Trophoblast cell (in vitro differentiated cells and primary cell): ENCODE measurements at regions not wholly inside any gene's neighbourhood (a gene's known extent, or its start where the extent isn't known, plus 50 kb on each side); places are given as distances from the start of the nearest gene placed in this dataset.

ENCODE experiments used
- DNase-seq, 2 donors: peaks; one replicate each; pipeline ENCODE4 v3.0.0-alpha.2; 2016
- H2AFZ ChIP-seq: 2 replicates; pipeline ENCODE4 v1.6.1; 2013; ENCODE audit warnings: low read length, moderate library complexity, mild to moderate bottlenecking; ENCODE audit not compliant: insufficient read depth, poor library complexity
- H2AK5ac ChIP-seq: 2 replicates; pipeline ENCODE4 v1.6.1; 2013; ENCODE audit warnings: mild to moderate bottlenecking, low read length
- H2BK120ac ChIP-seq: 2 replicates; pipeline ENCODE4 v1.6.1; 2013; ENCODE audit warnings: low read length, mild to moderate bottlenecking, moderate library complexity; ENCODE audit not compliant: insufficient read depth, poor library complexity
- H2BK12ac ChIP-seq: 2 replicates; pipeline ENCODE4 v1.6.1; 2013; ENCODE audit warnings: mild to moderate bottlenecking, low read length, moderate library complexity
- H2BK5ac ChIP-seq: 2 replicates; pipeline ENCODE4 v1.6.1; 2013; ENCODE audit warnings: low read length, low read depth, moderate library complexity, mild to moderate bottlenecking; ENCODE audit not compliant: poor library complexity
- H3K14ac ChIP-seq: 2 replicates; pipeline ENCODE4 v1.6.1; 2013; ENCODE audit warnings: mild to moderate bottlenecking, low read length
- H3K18ac ChIP-seq: 2 replicates; pipeline ENCODE4 v1.6.1; 2013; ENCODE audit warnings: mild to moderate bottlenecking, low read length
- H3K23ac ChIP-seq: 2 replicates; pipeline ENCODE4 v1.6.1; 2013; ENCODE audit warnings: low read length
- H3K27ac ChIP-seq: 2 replicates; pipeline ENCODE4 v1.5.1; 2013; ENCODE audit warnings: low read depth, mild to moderate bottlenecking, inconsistent platforms, low read length, moderate library complexity
- H3K27me3 ChIP-seq: 2 replicates; pipeline ENCODE4 v1.6.1; 2013; ENCODE audit warnings: inconsistent platforms, mild to moderate bottlenecking, low read length, moderate library complexity; ENCODE audit not compliant: insufficient read depth
- H3K36me3 ChIP-seq, 2 experiments: 1 replicate in 1 of 2; 2 replicates in 1 of 2; pipeline ENCODE4 v1.6.1; 2013; ENCODE audit warnings: low read length in 2 of 2, mild to moderate bottlenecking in 2 of 2, moderate library complexity in 1 of 2; ENCODE audit not compliant: insufficient read depth in 2 of 2, control insufficient read depth in 1 of 2
- H3K4ac ChIP-seq: 2 replicates; pipeline ENCODE4 v1.6.1; 2013; ENCODE audit warnings: low read depth, mild to moderate bottlenecking, low read length, moderate library complexity
- H3K4me1 ChIP-seq, 2 experiments: 1 replicate in 1 of 2; 2 replicates in 1 of 2; pipeline ENCODE4 v1.6.1; 2013; ENCODE audit warnings: low read length in 2 of 2, mild to moderate bottlenecking in 2 of 2, moderate library complexity in 1 of 2; ENCODE audit not compliant: insufficient read depth in 2 of 2, control insufficient read depth in 1 of 2
- H3K4me2 ChIP-seq: 2 replicates; pipeline ENCODE4 v1.6.1; 2013; ENCODE audit warnings: inconsistent platforms, mild to moderate bottlenecking, low read length, moderate library complexity
- H3K4me3 ChIP-seq: 2 replicates; pipeline ENCODE4 v1.5.1; 2013; ENCODE audit warnings: mild to moderate bottlenecking, low read depth, low read length, inconsistent platforms
- H3K79me1 ChIP-seq: one replicate; pipeline ENCODE4 v1.6.1; 2013; ENCODE audit warnings: low read length
- H3K79me2 ChIP-seq: 2 replicates; pipeline ENCODE4 v1.6.1; 2013; ENCODE audit warnings: low read length, mild to moderate bottlenecking; ENCODE audit not compliant: control insufficient read depth, insufficient read depth, poor library complexity
- H3K9ac ChIP-seq: 2 replicates; pipeline ENCODE4 v1.6.1; 2013; ENCODE audit warnings: mild to moderate bottlenecking, low read length
- H3K9me3 ChIP-seq: 2 replicates; pipeline ENCODE4 v1.6.1; 2013; ENCODE audit warnings: low read depth, mild to moderate bottlenecking, control low read depth, inconsistent platforms, low read length; ENCODE audit not compliant: insufficient read depth
- H4K12ac ChIP-seq: 2 replicates; pipeline ENCODE4 v1.6.1; 2013; ENCODE audit warnings: low read depth, mild to moderate bottlenecking, low read length, moderate library complexity
- H4K8ac ChIP-seq: 2 replicates; pipeline ENCODE4 v1.6.1; 2013; ENCODE audit warnings: low read depth, mild to moderate bottlenecking, low read length, moderate library complexity
- H4K91ac ChIP-seq: one replicate; pipeline ENCODE4 v1.6.1; 2013; ENCODE audit warnings: low read depth, mild to moderate bottlenecking, low read length, moderate library complexity
- WGBS: extraction: QIAGEN DNeasy Blood & Tissue Kit; methylation state at CpG from one replicate; pipeline ENCODE4 v1.1.7; 2013; ENCODE audit warnings: missing lambda C conversion rate; ENCODE audit not compliant: insufficient read length, insufficient coverage; ENCODE audit errors: extremely low coverage; 5-methylcytosine and 5-hydroxymethylcytosine counted together

GRCh38 chr6:168214586-168215104 is 104.9 kb downstream of the DACT2 start:
- H3K4me1 ChIP-seq = no peaks in the 10 kb centered on the region
- no peak overlapping the region for H2AFZ ChIP-seq
- no peak overlapping the region for H3K9ac ChIP-seq
- no peak overlapping the region for H3K4me3 ChIP-seq
- H3K4me2 ChIP-seq = no peak overlapping the region
- H3K23ac ChIP-seq = no peak overlapping the region
- no peak overlapping the region for H3K18ac ChIP-seq
- DNase-seq = no peak
- no peaks in the 10 kb centered on the region for H3K27me3 ChIP-seq
- no peaks in the 10 kb centered on the region for H3K79me1 ChIP-seq
- no peak overlapping the region for H3K4ac ChIP-seq
- no peak overlapping the region for H4K12ac ChIP-seq
- H2AK5ac ChIP-seq = no peak overlapping the region
- H3K14ac ChIP-seq = no peak overlapping the region
- H4K8ac ChIP-seq = no peak overlapping the region
- H2BK12ac ChIP-seq = no peak overlapping the region
- no peak overlapping the region for H2BK120ac ChIP-seq
- H3K79me2 ChIP-seq = no peaks in the 10 kb centered on the region
- H3K27ac ChIP-seq = no peak overlapping the region
- no peak overlapping the region for H2BK5ac ChIP-seq
- H4K91ac ChIP-seq = no peak overlapping the region
- no peaks in the 10 kb centered on the region for H3K36me3 ChIP-seq
- H3K9me3 ChIP-seq = no peaks in the 10 kb centered on the region
- no CpG with 5 or more reads among the region's 17 CpGs for WGBS

DNA sequence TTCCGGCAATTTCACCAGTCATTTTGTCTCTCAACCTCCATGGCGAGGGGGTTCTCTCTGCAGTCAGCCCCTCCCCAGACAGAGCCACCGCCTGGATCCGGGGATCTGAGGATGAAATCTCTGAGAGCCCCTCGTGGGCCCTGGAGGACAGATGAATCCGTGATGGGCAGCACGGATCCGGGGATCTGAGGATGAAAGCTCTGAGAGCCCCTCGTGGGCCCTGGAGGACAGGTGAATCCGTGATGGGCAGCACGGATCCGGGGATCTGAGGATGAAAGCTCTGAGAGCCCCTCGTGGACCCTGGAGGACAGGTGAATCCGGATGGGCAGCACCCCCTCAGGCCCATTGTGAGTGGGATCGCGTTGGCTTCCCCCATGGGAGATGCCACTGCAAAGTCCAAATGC is 106.5 kb downstream of the DACT2 start:
- H2AK5ac ChIP-seq = no peak overlapping the region
- no peak overlapping the region for H3K23ac ChIP-seq
- no CpG with 5 or more reads among the region's 16 CpGs for WGBS
- no peak overlapping the region for H4K91ac ChIP-seq
- no peaks in the 10 kb centered on the region for H3K36me3 ChIP-seq
- no peaks in the 10 kb centered on the region for H3K4me1 ChIP-seq
- no peaks in the 10 kb centered on the region for H3K79me1 ChIP-seq
- no peak overlapping the region for H3K27ac ChIP-seq
- H3K27me3 ChIP-seq = no peaks in the 10 kb centered on the region
- H3K9me3 ChIP-seq = no peaks in the 10 kb centered on the region
- no peak overlapping the region for H3K18ac ChIP-seq
- no peaks in the 10 kb centered on the region for H3K79me2 ChIP-seq
- DNase-seq = no peak
- no peak overlapping the region for H2BK12ac ChIP-seq
- no peak overlapping the region for H2AFZ ChIP-seq
- H3K4me3 ChIP-seq = no peak overlapping the region
- H2BK5ac ChIP-seq = no peak overlapping the region
- H3K4ac ChIP-seq = no peak overlapping the region
- no peak overlapping the region for H3K4me2 ChIP-seq
- H4K8ac ChIP-seq = no peak overlapping the region
- no peak overlapping the region for H2BK120ac ChIP-seq
- no peak overlapping the region for H4K12ac ChIP-seq
- H3K14ac ChIP-seq = no peak overlapping the region
- no peak overlapping the region for H3K9ac ChIP-seq

- no peak overlapping the region for H3K4ac ChIP-seq
- H3K9ac ChIP-seq = no peak overlapping the region
- no peak overlapping the region for H3K4me2 ChIP-seq
- H3K9me3 ChIP-seq = no peaks in the 10 kb centered on the region
- H3K23ac ChIP-seq = no peak overlapping the region
- no peak overlapping the region for H4K8ac ChIP-seq
- H3K27ac ChIP-seq = no peak overlapping the region
- WGBS = no CpG with 5 or more reads among the region's 22 CpGs
- H3K18ac ChIP-seq = no peak overlapping the region
- DNase-seq = no peak
- no peak overlapping the region for H2BK12ac ChIP-seq
- H3K79me1 ChIP-seq = no peaks in the 10 kb centered on the region
- H4K91ac ChIP-seq = no peak overlapping the region
- no peak overlapping the region for H4K12ac ChIP-seq
- H3K27me3 ChIP-seq = no peaks in the 10 kb centered on the region
- no peaks in the 10 kb centered on the region for H3K79me2 ChIP-seq
- H3K4me3 ChIP-seq = no peak overlapping the region
- H3K14ac ChIP-seq = no peak overlapping the region
- H2AK5ac ChIP-seq = no peak overlapping the region
- no peak overlapping the region for H2BK120ac ChIP-seq
- H2AFZ ChIP-seq = no peak overlapping the region
- H3K36me3 ChIP-seq = no peaks in the 10 kb centered on the region
- H2BK5ac ChIP-seq = no peak overlapping the region
- no peaks in the 10 kb centered on the region for H3K4me1 ChIP-seq
These were observed 107.2 kb downstream of the DACT2 start for GRCh38 chr6:168212362-168212761.

- no peaks in the 10 kb centered on the region for H3K79me1 ChIP-seq
- H3K4me3 ChIP-seq = no peak overlapping the region
- H2AFZ ChIP-seq = no peak overlapping the region
- H3K4me1 ChIP-seq = no peaks in the 10 kb centered on the region
- H3K4me2 ChIP-seq = no peak overlapping the region
- H3K27me3 ChIP-seq = no peaks in the 10 kb centered on the region
- no peak overlapping the region for H4K12ac ChIP-seq
- H2BK5ac ChIP-seq = no peak overlapping the region
- WGBS = no CpG with 5 or more reads among the region's 7 CpGs
- H3K23ac ChIP-seq = no peak overlapping the region
- no peaks in the 10 kb centered on the region for H3K36me3 ChIP-seq
- H4K91ac ChIP-seq = no peak overlapping the region
- H3K9ac ChIP-seq = no peak overlapping the region
- H3K27ac ChIP-seq = no peak overlapping the region
- no peak overlapping the region for H4K8ac ChIP-seq
- no peak overlapping the region for H3K14ac ChIP-seq
- DNase-seq = no peak
- no peak overlapping the region for H2AK5ac ChIP-seq
- no peak overlapping the region for H3K4ac ChIP-seq
- no peaks in the 10 kb centered on the region for H3K79me2 ChIP-seq
- H2BK12ac ChIP-seq = no peak overlapping the region
- H2BK120ac ChIP-seq = no peak overlapping the region
- peaks cover under 1% of the 10 kb centered on the region for H3K9me3 ChIP-seq
- no peak overlapping the region for H3K18ac ChIP-seq
These were observed 107.9 kb downstream of the DACT2 start for GRCh38 chr6:168211681-168212080.
